ENCODE measurements at regions not wholly inside any gene's neighbourhood (a gene's known extent, or its start where the extent isn't known, plus 50 kb on each side); places are given as distances from the start of the nearest gene placed in this dataset.

DNA sequence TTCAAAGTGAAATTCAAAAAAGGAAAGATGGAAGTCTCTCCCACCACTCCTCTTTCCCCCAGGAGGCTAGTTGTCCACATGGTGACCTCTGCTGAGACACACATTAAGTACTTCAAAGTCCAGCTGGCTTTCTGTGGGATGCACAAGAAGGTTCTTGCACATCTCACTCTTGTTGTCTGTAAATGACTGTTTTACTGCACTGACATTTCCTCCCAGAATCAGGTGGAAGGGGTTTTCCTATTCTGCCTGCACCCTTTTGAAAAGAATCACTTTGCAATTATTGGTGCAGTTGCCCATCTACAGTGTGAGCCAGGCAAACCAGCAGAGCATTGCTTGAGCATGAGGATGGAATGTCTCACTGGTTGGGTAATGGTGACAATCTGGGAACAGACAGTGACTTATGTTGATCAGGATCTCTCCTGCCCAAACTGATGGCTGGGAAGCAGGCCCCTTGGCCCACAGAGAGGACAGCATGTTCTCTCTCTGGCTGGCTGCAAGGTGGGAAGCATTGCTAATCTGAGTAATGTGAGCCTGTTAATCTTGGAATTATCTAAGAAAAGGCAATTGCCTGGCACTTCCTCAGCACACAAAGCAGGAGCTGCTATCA, 347.7 kb upstream of the SATB1 start:
- no peaks in the 10 kb centered on the region for H3K9me3 ChIP-seq
- no peak for TF ChIP-seq POLR2A (IDR thresholded peaks at IDR 0.05)
- TF ChIP-seq, protein P1, sequence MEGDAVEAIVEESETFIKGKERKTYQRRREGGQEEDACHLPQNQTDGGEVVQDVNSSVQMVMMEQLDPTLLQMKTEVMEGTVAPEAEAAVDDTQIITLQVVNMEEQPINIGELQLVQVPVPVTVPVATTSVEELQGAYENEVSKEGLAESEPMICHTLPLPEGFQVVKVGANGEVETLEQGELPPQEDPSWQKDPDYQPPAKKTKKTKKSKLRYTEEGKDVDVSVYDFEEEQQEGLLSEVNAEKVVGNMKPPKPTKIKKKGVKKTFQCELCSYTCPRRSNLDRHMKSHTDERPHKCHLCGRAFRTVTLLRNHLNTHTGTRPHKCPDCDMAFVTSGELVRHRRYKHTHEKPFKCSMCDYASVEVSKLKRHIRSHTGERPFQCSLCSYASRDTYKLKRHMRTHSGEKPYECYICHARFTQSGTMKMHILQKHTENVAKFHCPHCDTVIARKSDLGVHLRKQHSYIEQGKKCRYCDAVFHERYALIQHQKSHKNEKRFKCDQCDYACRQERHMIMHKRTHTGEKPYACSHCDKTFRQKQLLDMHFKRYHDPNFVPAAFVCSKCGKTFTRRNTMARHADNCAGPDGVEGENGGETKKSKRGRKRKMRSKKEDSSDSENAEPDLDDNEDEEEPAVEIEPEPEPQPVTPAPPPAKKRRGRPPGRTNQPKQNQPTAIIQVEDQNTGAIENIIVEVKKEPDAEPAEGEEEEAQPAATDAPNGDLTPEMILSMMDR (IDR thresholded peaks at IDR 0.05) = no peak
- H3K36me3 ChIP-seq (ENCODE audit: low read depth, missing control alignments) = no peaks in the 10 kb centered on the region
- intact Hi-C loops (cut with DNase I; ENCODE audit: low total_unique reads) = no loop called here
- DNase-seq = no peak
- no peak overlapping the region for H3K4me3 ChIP-seq
- H3K27ac ChIP-seq = no peak overlapping the region
- H3K4me1 ChIP-seq = no peaks in the 10 kb centered on the region
- no peaks in the 10 kb centered on the region for H3K27me3 ChIP-seq

DNA sequence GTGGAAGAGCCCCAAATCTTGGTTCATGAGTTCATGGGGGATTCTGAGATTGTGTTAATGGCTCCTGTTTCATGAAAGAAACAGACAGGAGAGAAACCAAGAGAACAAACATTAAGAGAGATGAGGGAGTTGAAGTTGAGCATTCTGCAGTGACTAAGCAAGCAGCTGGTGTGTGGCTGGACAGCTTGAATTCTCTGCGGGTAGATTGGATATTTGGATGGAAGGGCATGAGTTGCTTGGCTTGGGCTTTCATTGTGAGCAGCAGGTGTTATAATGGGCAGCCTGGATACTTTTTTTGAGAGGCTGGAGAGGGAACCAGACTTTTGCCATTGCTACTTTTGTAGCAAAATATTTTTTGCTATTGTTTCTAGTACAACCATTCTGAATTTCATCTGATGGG, 346.8 kb upstream of the SATB1 start:
- H3K27me3 ChIP-seq = no peaks in the 10 kb centered on the region
- intact Hi-C loops (cut with DNase I; ENCODE audit: low total_unique reads) = no loop called here
- no peaks in the 10 kb centered on the region for H3K4me1 ChIP-seq
- H3K9me3 ChIP-seq = no peaks in the 10 kb centered on the region
- DNase-seq = no peak
- no peak overlapping the region for H3K27ac ChIP-seq
- TF ChIP-seq POLR2A (IDR thresholded peaks at IDR 0.05) = no peak
- TF ChIP-seq, protein P1 (IDR thresholded peaks at IDR 0.05) = no peak
- no peak overlapping the region for H3K4me3 ChIP-seq
- 77 to 97% methylated on average over 1 of the region's 1 CpG for WGBS, 2 donors
- H3K36me3 ChIP-seq (ENCODE audit: low read depth, missing control alignments) = no peaks in the 10 kb centered on the region

DNA sequence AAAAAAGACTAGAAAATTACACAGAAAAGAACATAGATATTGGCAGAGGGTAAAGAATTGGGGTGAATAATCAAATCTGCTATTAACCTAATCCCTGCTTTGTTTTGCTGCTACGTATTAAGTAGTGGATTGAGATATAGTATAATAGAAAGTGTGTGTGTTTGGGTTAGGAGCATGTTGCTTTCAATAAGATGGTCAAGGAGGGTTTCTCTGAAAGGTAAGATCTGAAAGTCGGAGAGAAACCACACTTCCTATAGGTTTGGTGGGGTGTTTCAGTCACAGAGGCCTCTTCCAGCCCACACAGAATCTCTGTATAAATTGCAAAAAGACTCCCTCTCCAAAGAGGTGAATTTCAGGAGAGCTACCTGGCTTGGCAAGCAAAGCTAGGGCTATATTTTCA, 345.7 kb upstream of the SATB1 start:
- DNase-seq = no peak
- Histone ChIP-seq H3K9me3 (no peaks in the 10 kb centered on the region), H3K4me1 (no peaks in the 10 kb centered on the region), H3K27me3 (no peaks in the 10 kb centered on the region), H3K27ac (no peak overlapping the region), H3K36me3 (ENCODE audit: low read depth, missing control alignments) (no peaks in the 10 kb centered on the region), H3K4me3 (no peak overlapping the region)
- intact Hi-C loops (cut with DNase I; ENCODE audit: low total_unique reads) = no loop called here
- 63 to 67% methylated on average over 2 of the region's 2 CpGs for WGBS, 2 donors
- no peak for TF ChIP-seq POLR2A (IDR thresholded peaks at IDR 0.05)
- TF ChIP-seq, protein P1 (IDR thresholded peaks at IDR 0.05) = no peak

DNA sequence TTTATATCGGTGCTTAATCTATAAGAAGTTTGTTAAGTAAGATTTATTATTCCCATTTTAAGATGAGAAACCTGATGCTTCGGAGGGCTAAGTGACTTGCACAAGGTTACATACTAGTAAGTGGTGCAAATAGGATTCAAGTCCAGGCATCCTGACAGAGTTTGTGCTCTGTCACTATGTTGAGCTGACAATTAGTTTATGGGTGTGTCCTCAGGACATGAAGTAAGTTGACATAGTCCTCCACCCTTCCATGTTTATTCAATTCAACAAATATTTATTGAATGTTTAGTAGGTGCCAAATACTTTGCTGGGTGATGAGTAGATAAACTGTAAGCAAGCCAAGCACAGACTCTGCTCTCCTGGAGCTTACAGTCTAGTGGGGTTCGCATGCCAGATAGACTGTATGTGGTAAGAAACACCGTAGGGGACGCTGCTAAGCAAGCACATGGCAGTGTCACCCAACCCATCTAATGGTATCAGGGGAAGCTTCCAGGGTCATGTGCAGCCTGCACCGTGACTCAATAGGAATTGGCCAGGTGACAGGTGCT, 342.7 kb upstream of the SATB1 start:
- 87 to 89% methylated on average over 6 of the region's 6 CpGs for WGBS, 2 donors
- DNase-seq = no peak
- no peak overlapping the region for H3K4me3 ChIP-seq

More for the DNA sequence above, 342.7 kb upstream of the SATB1 start:
- Histone ChIP-seq H3K9me3 (no peaks in the 10 kb centered on the region), H3K4me1 (no peaks in the 10 kb centered on the region), H3K27ac (no peak overlapping the region), H3K36me3 (ENCODE audit: low read depth, missing control alignments) (no peaks in the 10 kb centered on the region), H3K27me3 (no peaks in the 10 kb centered on the region)
- intact Hi-C loops (cut with DNase I; ENCODE audit: low total_unique reads) = no loop called here
- TF ChIP-seq, protein P1 (IDR thresholded peaks at IDR 0.05) = no peak
